Endometrium (tissue), 2 donors: ENCODE measurements at regions not wholly inside any gene's neighbourhood (a gene's known extent, or its start where the extent isn't known, plus 50 kb on each side); places are given as distances from the start of the nearest gene placed in this dataset.

Experiments used
- FAIRE-seq: peaks from 2 replicates; lab custom pipeline; 2012; peaks lifted over from hg19 to GRCh38; lab: Jason Lieb, UNC
- donor health status: control.
- donor health status: control.

DNA sequence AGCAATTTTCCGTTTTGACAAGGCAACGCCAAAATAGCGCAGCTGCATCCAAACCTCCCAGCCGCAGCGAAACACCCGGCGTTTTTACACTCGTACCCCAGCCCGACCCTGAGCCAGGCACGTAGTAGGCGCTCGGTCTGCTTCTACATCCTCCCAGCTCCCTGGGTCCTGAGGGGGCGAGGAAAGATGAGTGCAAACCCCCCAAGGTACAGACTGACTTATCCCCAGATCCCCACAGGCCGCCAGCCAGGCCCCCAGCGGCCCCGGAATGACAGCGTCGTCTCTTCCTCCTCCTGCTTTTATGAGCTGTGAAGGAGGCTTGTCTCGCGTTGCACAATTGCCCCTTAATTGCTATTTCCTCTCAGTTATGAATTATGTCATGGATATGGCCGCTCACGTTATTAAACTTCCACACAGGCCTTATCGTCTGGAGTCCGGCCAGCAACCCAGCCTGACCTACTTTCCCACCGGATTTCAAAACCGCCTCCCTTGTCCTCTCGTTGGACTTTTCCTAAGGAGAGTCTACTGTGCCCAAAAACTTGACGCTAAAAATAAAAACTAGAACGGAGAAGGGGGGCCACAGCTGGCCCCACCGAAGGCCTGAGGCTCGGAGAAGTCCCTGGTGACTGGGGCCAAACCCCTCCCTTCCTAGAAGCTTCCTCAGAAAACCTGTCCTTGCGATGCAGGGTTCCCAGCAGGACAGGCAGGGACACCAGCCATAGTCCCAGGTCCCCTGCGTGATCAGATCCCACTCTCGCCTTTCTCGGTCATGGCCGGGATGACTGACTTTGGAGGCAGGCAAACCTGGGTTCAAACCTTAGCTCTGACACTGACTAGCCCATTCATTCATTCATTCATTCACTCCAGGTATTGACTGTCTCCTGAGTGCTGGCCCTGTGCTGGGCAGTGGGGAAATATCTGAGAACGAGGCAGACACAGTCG lies 130.9 kb upstream of the PTPN1 start:
- FAIRE-seq = no peak

DNA sequence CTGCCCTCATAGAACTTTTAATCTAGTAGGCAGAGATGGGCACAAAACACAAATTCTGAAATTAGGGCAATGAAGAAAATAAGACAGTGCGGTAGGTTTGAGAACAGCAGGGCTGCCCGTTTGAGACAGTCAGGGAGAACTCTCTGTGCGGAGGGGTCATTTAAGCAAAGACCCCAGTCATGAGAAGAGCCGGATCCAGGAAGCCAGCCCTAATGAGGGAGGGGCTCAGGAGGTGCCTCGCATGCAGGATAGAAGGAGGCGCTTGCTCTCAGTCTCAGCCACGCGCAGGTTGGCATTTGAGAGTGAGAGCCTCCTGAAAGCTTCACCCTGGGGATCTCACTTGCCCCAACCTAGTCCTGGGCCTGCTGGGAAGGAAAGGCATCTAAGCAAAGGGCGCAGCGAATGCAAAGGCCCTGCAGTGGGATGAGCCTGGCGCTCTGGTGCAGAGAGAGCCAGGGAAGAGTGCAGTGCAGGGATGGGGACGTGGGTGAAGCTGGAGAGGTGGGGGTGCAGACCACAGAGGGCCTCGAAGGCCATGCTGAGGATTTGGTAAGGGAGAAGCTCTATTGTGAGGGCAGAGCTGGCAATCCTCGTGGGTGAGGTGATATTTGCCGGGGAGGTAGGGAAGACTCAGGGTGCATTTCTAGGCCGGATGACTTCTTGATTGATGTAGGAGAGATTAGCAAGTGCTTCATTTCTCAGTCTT lies 130.0 kb upstream of the PTPN1 start:
- FAIRE-seq = no peak

DNA sequence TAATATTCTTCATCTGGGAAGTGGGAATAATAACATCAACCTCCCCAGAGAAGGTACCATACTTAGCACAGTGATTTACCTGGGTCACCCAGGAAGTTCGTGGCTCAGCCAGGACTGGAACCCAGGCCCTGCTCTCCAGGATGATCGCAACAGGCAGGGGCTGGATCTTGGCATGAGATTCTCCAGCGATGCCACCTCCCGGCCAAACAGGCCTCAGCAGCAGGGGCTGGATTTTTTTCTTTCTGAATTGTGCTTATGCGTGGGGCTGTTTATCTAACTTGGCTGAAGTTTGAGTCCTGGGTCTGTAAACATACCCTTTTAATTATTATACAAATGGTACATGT lies 129.5 kb upstream of the PTPN1 start:
- FAIRE-seq = no peak

DNA sequence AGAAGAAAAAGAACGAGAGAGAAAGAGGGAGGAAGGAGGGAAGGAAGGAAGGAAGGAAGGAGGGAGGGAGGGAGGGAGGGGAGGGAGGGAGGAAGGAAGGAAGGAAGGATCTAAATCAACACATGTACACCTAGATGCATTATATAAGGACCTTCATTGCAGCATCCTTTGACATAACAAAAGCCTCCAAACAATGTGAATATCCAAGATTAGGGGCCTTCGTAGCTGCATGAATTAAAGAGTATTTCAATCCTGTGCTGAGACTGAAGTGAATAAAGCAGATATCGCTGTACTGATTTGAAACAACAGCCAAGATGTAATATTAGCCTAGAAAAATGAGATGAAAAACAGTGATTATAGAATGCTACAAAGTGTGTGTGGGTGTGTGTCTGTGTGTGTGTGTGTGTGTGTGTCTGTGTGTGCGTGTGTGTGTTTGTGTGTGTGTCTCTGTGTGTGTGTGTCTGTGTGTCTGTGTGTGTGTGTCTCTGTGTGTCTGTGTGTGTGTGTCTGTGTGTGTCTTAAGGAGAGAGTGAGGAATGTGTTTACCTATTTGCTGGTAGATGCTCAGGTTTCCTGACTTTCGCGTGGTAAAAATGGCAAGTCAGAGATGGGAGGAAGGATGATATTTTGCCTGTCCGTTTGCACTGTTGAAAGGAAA lies 129.0 kb upstream of the PTPN1 start:
- FAIRE-seq = no peak

DNA sequence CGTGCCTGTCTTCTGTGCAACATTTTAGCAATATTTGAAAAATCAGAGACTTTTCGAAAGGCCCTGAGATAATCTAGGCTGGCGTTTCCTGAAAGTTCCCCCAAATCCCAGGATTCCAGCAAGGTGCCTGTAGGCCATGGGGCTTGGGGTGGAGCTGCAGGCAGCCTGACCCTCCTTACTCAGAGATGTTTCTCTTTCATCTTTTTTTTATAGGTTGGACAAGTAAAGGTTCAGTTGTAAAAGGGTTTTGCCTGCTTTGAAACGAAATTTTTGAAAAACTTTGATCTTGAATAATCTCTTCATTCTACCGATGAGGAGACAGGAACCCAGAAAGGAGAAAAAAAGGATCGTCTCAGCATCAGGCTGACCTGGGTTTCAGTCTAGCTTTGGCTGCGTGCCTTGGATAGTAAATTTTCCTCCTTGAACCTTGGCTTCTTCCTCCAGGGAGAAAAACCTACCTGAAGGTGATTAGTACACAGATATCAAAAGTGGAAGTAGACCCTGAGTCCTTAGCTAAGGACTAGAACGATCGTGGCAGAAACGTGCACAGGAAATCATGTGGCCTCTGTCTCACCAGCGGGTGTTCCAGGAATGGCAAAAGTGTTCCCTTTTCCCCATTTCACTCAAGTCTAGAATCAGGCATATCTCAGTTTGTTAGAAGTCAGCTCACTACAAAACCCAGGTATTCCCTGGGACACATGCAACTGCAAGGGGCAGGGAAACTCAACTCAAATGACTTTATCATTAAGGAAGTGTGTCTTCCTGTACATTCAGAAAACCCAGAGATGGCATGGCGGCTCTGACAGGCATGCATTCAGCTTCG lies 128.2 kb upstream of the PTPN1 start:
- FAIRE-seq = no peak

DNA sequence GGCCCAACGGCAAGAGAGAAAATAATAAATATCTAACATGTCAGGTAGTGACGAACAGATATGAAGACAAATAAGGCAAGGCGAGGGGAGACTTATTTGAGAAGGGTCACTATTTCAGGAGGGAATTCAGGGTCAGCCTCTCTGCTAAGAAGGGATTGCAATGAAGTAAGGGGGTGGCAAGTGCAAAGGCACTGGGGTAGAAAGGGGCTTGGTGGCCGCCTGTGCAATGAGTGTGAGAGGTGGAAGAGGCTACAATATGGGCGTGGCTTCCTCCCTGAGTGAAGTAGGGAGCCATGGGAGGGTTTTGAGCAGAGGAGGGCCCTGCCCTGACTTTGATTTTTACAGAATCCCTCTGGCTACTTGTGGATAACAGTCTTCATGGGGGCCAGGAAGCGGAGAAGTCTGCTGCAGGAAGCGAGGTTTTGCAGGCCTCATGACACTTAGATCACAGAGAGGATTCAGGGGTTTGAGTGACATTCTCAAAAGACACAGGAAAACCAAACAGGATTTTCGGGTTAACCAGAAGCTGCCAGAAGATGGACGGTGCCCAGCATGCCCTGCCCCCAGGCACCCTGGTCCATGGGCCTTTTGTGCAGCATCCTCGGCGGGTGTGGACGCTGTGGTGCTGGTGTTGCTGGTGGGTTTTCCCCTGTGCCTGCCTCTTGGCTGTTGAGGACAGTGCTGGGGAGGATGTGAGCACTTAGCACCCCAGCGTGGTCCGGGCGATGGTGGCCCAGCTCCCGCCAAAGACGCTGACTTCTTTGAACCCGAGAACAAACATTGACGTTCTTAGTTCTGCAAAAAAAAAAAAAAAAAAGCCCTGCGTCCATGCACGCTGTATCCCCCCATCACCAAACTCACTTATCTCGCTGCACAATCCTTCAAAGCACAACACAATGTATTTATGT lies 124.2 kb upstream of the PTPN1 start:
- FAIRE-seq = no peak

DNA sequence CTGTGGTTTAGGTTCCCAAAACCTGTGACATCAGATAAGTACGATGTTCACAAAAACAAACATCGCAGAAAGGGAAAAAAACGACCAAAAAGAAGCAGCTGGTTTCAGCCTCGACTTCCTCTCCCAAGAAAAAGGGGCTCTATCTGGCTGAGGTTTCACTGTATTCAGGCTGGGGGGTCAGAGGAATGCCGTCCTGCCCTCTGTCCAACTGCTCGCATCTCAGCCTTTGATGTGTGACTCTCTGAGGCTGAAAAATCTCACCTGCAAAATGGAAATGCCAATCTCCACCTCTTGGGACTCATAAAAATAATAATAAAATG lies 123.6 kb upstream of the PTPN1 start:
- no peak for FAIRE-seq

DNA sequence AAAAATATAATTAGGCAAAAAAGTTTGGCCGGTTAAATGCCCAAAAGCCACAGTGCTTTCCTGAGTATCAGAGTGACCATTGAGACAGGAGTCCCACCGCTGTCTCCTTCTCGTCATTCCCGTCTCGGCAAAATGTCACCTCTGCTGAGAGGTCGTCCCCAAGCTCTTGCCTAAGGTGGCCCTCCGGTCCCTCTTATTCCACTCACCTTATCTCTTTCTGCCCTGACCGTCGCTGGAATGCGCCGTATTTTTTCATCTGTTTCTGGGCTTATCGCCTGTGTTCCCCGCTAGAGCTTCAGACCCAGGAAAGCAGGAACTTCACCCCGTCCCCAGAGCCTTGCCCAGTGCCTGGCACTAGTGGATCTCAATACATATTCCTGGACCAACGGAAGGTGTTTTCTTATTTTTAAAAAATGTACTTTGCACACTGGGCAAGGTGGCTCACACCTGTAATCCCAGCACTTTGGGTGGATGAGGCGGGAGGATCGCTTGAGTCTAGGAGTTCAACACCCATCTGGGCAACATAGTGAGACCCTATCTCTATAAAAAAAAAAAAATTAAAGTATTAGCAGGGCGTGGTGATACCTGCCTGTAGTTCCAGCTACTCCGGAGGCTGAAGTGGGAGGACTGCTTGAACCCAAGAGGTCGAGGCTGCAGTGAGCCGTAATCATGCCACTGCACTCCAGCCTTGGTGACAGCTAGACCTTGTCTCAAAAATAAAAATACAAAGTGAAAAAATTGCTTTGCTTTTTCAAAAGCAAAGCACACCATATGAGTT lies 122.8 kb upstream of the PTPN1 start:
- FAIRE-seq = no peak

DNA sequence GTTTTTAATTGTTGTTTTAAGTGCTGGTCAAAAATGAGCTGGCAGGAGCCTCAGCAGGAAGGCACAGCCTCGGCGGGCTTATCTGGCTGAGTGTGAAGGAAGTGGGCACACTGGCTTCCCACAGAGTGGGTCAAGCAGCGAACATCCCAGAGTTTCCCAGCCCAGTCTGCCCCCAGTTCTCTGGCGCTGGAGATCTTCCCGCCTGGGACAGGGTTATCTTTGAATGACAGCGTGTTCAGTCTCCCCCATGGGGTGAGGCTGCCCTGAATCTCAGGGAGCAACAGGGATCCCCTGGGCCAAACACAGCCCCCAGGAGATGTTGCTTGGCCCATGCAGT lies 122.2 kb upstream of the PTPN1 start:
- no peak for FAIRE-seq

DNA sequence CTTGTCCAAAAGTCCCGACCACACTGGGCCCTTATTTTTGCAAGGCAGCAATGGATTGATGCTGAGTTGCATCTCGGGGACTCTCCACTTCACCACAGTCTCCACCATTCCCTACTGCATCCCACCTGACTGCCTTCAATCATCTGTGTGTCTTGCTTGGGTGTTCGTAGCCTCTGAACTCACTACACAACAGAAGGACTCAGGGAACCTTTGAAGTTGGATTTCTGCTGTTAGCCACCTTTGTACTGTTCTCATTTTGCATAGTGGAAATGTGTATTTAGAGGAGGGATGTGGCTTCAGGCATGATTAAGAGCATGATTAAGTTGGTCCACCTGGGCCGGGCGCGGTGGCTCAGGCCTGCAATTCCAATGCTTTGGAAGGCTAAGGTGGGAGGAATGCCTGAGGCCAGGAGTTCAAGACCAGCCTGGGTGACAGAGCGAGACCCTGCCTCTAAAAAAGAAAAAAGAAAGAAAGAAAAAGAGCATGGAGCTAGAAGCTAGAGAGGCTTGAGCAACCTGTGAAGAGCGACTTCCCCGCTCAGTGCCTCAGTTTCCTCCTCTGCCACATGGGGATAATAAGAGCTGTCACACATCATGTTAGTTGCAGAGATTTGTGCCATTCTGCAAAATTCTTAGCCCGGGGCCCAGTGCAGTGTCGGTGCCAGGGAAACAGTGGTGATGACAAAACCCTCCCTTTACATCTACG lies 121.3 kb upstream of the PTPN1 start:
- FAIRE-seq = no peak

DNA sequence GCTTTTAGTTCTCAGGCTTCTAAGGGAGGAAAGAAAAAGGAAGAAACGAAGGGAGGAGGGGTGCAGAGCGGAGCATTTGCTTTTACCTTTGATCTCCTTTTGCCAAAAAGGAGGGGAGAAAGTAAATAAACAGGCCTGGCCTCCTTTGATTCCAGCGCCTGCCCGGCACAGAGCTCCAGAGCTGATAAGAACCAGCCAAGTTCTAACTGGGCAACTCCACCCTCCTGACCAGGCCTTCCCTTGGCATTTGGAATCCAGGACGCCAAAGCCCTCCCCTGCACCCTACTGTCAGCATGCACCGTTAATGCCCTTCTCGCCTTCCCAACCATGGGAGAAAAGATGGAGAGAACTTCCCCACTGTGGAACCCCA lies 120.8 kb upstream of the PTPN1 start:
- no peak for FAIRE-seq

DNA sequence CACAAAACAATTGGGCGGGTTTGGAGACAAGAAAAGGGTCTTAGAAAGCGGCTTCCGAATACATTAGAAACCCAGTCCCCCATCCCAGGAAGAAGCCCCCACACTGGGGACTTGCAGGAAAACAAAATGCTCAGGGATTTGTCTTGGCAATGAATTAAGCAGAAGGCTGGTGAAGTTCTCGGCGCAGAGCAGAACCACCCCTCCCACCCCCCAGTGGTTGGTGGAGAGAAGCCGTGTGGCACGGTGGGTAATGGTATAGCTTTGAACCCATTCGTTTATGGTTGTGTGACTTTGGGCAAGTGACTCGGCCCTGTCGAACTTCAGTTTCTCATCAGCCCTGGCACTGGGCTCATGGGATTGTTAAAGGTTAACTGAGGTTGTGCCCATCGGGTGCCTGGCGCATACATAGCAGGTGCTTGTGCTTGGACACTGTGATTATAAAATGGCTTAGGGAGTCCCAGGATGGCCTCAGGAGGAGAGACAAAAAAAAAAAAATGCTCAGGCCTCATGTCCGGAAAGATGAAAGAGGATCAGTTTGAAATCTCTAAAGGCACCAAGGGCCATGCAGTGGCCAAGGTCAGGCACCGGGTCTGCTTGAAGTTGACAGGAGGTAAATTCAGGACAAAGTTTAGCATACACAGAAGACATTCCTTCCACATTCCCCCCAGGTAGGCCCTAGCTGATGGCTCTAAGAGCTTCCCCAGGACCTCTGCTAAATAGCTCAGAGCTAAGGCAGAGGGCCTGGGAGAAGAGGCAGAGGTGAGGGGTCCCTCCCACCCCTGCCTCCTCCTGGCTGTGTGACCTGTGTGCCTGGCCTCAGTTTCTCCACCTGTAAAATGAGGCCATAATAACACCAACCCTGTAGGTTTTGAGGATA lies 120.1 kb upstream of the PTPN1 start:
- no peak for FAIRE-seq

DNA sequence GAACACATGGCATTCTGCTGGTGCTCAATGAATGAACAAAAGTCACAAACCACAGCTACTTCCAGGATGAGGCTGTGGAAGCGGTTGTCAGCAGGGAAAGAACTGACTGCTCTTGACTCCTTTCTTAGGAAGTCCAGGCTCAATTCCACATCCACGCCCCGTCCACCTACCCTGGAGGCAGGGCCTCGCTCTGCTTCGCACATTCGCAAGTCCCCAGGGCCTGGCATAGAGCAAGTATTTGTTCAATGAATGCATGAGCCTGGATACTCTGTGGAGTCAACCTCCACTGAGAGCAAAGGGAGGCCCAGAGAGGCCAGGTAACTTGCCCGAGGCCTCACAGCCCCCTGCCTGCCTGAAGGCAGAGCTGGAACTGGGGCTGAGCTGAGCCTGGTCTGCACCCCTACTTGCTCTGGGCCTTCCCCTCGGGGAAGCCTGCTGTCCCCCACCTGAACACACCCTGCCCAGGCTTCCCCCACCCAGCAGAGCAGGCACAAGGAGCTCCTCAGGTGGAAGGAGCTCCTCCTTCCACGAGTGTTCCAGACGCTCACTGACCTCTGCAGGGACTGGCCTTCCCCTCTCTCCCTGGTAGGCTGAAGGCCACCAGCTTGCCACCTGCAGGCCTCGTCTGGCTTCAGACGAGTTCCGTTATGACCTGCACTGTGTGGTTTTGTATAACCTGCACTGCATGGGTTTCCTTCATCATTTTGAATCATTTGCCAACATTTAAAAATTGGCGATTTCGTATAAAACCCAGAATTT lies 119.3 kb upstream of the PTPN1 start:
- FAIRE-seq = no peak

DNA sequence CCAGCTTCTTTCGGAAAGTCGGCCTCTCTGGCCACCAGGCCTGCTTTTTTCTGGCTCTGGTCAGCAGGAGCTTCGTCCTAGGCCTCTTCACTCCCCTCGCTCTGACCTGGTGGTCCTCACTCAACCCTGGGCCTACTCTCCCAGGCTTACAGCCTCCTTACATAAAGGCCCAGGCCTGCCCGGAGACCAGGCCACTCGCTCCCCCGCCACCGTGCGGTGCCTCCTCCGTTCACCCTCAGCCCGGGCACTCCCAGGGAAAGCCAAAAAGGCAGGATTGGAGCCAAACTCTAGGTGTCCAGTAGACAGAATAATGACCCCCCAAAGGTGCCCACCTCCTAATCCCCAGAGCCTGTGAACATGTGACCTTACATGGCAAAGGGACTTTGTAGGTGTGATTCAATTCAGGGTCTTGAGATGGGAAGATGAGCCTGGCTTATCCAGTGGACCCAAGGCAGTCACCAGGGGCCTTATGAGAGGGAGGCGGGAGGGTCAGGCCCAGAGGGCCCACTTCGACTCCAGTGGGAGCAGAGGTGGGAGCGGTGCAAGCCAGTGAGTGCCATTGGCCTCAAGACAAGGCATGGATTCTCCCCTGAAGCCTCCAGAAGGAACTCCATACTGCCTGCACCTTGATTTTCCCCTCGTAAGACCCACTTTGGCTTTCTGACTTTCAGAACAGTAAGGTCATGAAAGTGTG lies 118.6 kb upstream of the PTPN1 start:
- no peak for FAIRE-seq

DNA sequence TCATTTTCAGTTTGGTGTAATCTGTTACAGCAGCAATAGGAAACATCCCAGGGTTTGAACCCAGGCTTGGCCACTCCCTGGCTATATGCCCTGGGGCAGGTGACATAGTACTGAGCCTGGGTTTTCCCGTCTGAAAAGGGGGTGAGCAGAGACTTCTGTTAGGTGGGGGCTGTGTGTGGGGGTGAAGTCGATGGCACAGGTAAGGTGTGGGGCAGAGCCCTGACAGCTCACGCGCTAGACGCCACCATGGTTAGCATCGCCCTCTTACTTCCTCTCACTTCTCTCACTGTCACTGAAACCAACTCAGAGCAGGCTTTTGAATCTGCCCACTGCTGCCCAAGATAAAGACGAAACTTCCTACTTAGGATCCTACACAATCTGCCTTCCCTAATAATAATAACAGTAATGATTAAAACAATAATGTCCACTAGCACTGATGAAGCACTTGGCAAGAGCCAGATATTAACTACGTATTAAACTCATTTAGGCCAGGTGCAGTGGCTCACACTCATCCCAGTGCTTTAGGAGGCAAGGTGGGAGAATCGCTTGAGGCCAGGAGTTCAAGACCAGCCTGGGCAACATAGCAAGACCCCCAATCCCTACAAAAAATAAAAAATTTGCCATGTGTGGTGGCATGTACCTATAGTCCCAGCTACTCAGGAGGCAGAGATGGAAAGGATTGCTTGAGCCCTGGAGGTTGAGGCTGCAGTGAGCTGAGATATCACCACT lies 117.9 kb upstream of the PTPN1 start:
- FAIRE-seq = no peak

DNA sequence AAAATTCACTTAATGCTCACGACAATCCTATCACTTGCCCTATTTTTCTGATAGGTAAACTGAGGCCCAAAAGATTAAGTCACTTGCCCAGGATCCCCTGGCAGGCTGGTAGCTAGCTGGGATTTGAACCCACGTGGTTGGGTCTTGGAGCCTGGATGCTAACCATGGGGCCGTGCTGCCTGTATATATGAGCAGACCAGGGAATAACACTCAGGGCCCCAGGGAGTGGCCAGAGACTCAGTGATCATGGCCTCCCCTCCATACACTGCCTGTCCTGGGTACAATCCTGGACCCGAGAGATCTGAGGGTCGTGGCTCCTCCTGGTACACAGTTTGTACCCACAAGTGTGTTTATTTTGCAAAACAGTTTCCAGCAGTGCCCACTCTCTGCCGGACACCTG lies 116.9 kb upstream of the PTPN1 start:
- FAIRE-seq = no peak

DNA sequence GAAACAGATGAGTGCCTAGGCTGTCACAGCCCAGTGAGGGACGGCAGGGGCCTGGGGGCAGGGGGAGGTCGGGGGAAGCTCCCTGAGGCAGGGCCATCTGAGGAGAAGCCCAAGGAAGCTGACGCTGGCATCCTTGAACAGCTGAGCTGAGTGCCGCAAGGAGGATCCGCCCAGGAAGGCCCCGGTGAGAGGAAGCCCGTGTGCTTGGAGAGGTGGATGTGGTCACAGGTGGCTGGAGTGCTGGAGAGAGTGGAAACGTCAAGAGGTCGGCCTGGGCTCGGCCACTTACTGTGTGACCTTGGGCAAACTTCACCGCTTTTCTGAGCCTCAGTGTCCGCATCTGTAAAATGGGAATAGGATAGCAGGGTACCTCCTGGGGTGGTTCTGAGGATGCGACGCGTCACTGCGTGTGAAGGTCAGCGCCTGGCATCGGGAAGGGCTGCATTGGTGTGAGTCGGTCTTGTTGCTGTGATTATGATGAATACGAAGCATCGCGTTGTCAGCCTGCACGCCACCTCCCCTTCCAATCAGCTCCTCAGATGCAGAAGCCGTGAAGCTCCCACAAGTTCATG lies 116.1 kb upstream of the PTPN1 start:
- no peak for FAIRE-seq
